Right atrium auricular region (tissue), 2 donors: ENCODE measurements at regions not wholly inside any gene's neighbourhood (a gene's known extent, or its start where the extent isn't known, plus 50 kb on each side); places are given as distances from the start of the nearest gene placed in this dataset.

ENCODE experiments used
- DNase-seq: peaks from one replicate; pipeline ENCODE4 v3.0.0-alpha.2; 2019; ENCODE audit warnings: low spot score
- H3K27ac ChIP-seq, 2 donors: fragments of 200-600 bp; sonication (generic); 1 replicate in 1 of 2; 2 replicates in 1 of 2; pipeline ENCODE4 v1.5.1; 2016 to 2019
- H3K27me3 ChIP-seq, 2 donors: fragments of 200-600 bp; sonication (generic); one replicate each; pipeline versions ENCODE4 v1.5.1 to v1.6.0; 2017 to 2019
- H3K36me3 ChIP-seq: fragments of 200-600 bp; sonication (generic); one replicate; pipeline ENCODE4 v1.5.1; 2016
- H3K4me1 ChIP-seq, 2 donors: fragments of 200-600 bp; sonication (generic); one replicate each; pipeline versions ENCODE4 v1.5.1 to v1.6.0; 2017 to 2019
- H3K4me3 ChIP-seq, 2 donors: fragments of 200-600 bp; sonication (generic); 1 replicate in 1 of 2; 2 replicates in 1 of 2; pipeline ENCODE4 v1.5.1; 2017 to 2019; ENCODE audit warnings: mild to moderate bottlenecking in 1 of 2, moderate library complexity in 1 of 2
- H3K9me3 ChIP-seq, 2 donors: fragments of 200-600 bp; sonication (generic); one replicate each; pipeline ENCODE4 v1.5.1; 2019
- CTCF ChIP-seq, 2 donors: fragments of 200-600 bp; sonication (generic); IDR thresholded peaks; one replicate each; pipeline ENCODE4 v1.5.1; 2019; ENCODE audit warnings: antibody characterized with exemption in 2 of 2

GRCh38 chr6:90669846-90670245, 83.0 kb upstream of the MAP3K7 start:
- H3K27ac ChIP-seq: no peak overlapping the region
- no peak overlapping the region for H3K4me3 ChIP-seq
- H3K27me3 ChIP-seq: no peaks in the 10 kb centered on the region
- H3K4me1 ChIP-seq: no peaks in the 10 kb centered on the region
- no peak for DNase-seq
- no peak for TF ChIP-seq CTCF (IDR thresholded peaks at IDR 0.05)
- no peaks in the 10 kb centered on the region for H3K9me3 ChIP-seq
- H3K36me3 ChIP-seq: no peaks in the 10 kb centered on the region

GRCh38 chr6:90669420-90669819, 82.5 kb upstream of the MAP3K7 start:
- Histone ChIP-seq H3K4me1 (no peaks in the 10 kb centered on the region), H3K27me3 (no peaks in the 10 kb centered on the region), H3K36me3 (no peaks in the 10 kb centered on the region), H3K4me3 (no peak overlapping the region), H3K27ac (no peak overlapping the region), H3K9me3 (no peaks in the 10 kb centered on the region)
- no peak for TF ChIP-seq CTCF (IDR thresholded peaks at IDR 0.05)
- no peak for DNase-seq

- Histone ChIP-seq H3K27me3 (no peaks in the 10 kb centered on the region), H3K4me3 (no peak overlapping the region), H3K4me1 (no peaks in the 10 kb centered on the region), H3K36me3 (no peaks in the 10 kb centered on the region), H3K27ac (no peak overlapping the region), H3K9me3 (peaks cover 0 to 4% of the 10 kb centered on the region in 2 donors)
- DNase-seq: no peak
- no peak for TF ChIP-seq CTCF (IDR thresholded peaks at IDR 0.05)
Measured at GRCh38 chr6:90668141-90668540, 81.3 kb upstream of the MAP3K7 start.

GRCh38 chr6:90663873-90664272, 77.0 kb upstream of the MAP3K7 start:
- no peaks in the 10 kb centered on the region for H3K36me3 ChIP-seq
- no peak overlapping the region for H3K27ac ChIP-seq
- no peaks in the 10 kb centered on the region for H3K27me3 ChIP-seq
- DNase-seq: no peak
- TF ChIP-seq CTCF (IDR thresholded peaks at IDR 0.05): no peak
- H3K4me3 ChIP-seq: no peak overlapping the region
- peaks cover 0 to 9% of the 10 kb centered on the region in 2 donors for H3K9me3 ChIP-seq
- no peaks in the 10 kb centered on the region for H3K4me1 ChIP-seq

GRCh38 chr6:90663106-90663505, 76.2 kb upstream of the MAP3K7 start:
- H3K4me1 ChIP-seq: no peaks in the 10 kb centered on the region
- no peak for DNase-seq
- no peaks in the 10 kb centered on the region for H3K27me3 ChIP-seq
- H3K27ac ChIP-seq: no peak overlapping the region
- H3K4me3 ChIP-seq: no peak overlapping the region
- H3K36me3 ChIP-seq: no peaks in the 10 kb centered on the region
- H3K9me3 ChIP-seq: peaks cover 0 to 9% of the 10 kb centered on the region in 2 donors
- TF ChIP-seq CTCF (IDR thresholded peaks at IDR 0.05): no peak

GRCh38 chr6:90660931-90661330, 74.1 kb upstream of the MAP3K7 start:
- DNase-seq: no peak
- TF ChIP-seq CTCF (IDR thresholded peaks at IDR 0.05): no peak
- Histone ChIP-seq H3K9me3 (peaks cover 0 to 9% of the 10 kb centered on the region in 2 donors), H3K36me3 (no peaks in the 10 kb centered on the region), H3K27me3 (no peaks in the 10 kb centered on the region), H3K4me3 (no peak overlapping the region), H3K27ac (no peak overlapping the region), H3K4me1 (no peaks in the 10 kb centered on the region)
